GM12872 (cell line): ENCODE measurements at regions not wholly inside any gene's neighbourhood (a gene's known extent, or its start where the extent isn't known, plus 50 kb on each side); places are given as distances from the start of the nearest gene placed in this dataset.

Experiments
- CTCF ChIP-seq: IDR thresholded peaks from 3 replicates; pipeline ENCODE4 v1.5.1; 2011; ENCODE audit warnings: low read depth, mild to moderate bottlenecking, low read length, moderate library complexity; ENCODE audit not compliant: insufficient read depth

GRCh38 chr5:178808886-178809285, 50.9 kb upstream of the ZNF354B start:
- TF ChIP-seq CTCF = no peak

GRCh38 chr5:178801021-178801420, 58.7 kb upstream of the ZNF354B start:
- no peak for TF ChIP-seq CTCF

- no peak for TF ChIP-seq CTCF
These were observed 62.0 kb upstream of the ZNF354B start for GRCh38 chr5:178797546-178798440.

GRCh38 chr5:178797101-178797521, 62.6 kb upstream of the ZNF354B start:
- TF ChIP-seq CTCF = no peak

- no peak for TF ChIP-seq CTCF
These were observed 63.4 kb upstream of the ZNF354B start for GRCh38 chr5:178796165-178796945.

- no peak for TF ChIP-seq CTCF
These were observed 64.0 kb upstream of the ZNF354A start for GRCh38 chr5:178794433-178794832.

- no peak for TF ChIP-seq CTCF
These were observed 63.2 kb upstream of the ZNF354A start for GRCh38 chr5:178793696-178794095.
